ENCODE measurements at regions not wholly inside any gene's neighbourhood (a gene's known extent, or its start where the extent isn't known, plus 50 kb on each side); places are given as distances from the start of the nearest gene placed in this dataset.

DNA sequence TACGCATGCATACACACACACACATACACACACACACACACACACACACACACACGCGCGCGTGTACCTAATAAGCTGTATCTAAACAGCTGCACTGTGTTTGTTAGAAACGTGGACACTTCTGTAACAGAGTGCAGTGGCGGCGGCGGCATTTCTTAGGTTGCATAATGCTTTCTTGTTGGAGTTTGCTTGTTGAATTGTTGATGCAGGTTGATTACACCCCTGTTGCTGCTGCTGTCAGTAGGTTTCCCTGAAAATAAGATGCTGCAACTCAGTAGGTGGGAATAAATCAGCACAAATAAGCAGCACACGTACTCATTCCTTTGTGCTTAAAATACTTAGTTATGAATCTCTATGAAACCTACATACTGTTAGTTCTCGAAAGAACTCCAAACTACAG lies 479.2 kb downstream of the LIG4 start:
- H3K27ac ChIP-seq (replicated peaks), result no peak overlapping the region
- TF ChIP-seq, protein P1, sequence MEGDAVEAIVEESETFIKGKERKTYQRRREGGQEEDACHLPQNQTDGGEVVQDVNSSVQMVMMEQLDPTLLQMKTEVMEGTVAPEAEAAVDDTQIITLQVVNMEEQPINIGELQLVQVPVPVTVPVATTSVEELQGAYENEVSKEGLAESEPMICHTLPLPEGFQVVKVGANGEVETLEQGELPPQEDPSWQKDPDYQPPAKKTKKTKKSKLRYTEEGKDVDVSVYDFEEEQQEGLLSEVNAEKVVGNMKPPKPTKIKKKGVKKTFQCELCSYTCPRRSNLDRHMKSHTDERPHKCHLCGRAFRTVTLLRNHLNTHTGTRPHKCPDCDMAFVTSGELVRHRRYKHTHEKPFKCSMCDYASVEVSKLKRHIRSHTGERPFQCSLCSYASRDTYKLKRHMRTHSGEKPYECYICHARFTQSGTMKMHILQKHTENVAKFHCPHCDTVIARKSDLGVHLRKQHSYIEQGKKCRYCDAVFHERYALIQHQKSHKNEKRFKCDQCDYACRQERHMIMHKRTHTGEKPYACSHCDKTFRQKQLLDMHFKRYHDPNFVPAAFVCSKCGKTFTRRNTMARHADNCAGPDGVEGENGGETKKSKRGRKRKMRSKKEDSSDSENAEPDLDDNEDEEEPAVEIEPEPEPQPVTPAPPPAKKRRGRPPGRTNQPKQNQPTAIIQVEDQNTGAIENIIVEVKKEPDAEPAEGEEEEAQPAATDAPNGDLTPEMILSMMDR (IDR thresholded peaks at IDR 0.05; ENCODE audit: borderline replicate concordance), result no peak
- no peak overlapping the region for H3K4me3 ChIP-seq
- DNase-seq, result no peak
- intact Hi-C loops (cut with micrococcal nuclease), result no loop called here
- H3K4me1 ChIP-seq, result no peaks in the 10 kb centered on the region
- H3K36me3 ChIP-seq, result no peaks in the 10 kb centered on the region
- no peaks in the 10 kb centered on the region for H3K27me3 ChIP-seq (ENCODE audit: low read depth)
- no peaks in the 10 kb centered on the region for H3K9me3 ChIP-seq (replicated peaks)

DNA sequence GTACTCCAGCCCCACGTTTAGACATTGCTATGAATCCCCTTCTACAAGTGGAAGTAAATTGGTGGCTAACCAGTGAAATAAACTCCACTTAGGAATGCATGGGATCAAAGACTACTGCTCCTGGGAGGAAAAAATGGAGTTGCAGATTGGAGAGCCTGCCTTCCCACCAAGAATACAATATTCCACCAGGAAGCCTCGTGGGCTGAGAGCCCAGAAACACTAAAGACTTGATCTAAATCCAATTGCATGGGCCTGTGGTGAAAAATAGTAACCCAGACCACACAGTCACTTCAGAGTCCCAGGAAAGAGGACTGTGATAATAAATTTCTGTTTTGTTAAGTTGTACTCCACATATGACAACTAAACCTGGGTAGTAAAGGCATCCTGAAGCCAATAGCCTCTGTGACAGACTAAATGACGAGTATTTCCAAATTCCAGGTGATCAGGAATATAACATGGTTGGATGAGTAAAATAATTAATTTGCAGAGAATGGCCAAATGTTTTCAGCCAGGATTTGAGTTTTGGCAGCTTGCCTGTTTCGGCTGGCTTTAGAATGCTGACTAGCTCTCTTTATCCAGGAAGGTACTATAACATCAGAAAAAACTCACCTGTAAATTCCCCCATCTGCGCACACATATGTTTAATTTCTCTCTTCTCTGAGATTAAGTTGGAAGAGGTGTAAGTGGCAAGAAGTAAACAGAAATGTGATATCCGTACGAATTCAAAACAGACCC lies 480.3 kb downstream of the LIG4 start:
- TF ChIP-seq, protein P1 (IDR thresholded peaks at IDR 0.05; ENCODE audit: borderline replicate concordance), result no peak
- Histone ChIP-seq H3K4me3 (no peak overlapping the region), H3K9me3 (replicated peaks) (no peaks in the 10 kb centered on the region), H3K4me1 (no peaks in the 10 kb centered on the region), H3K36me3 (no peaks in the 10 kb centered on the region), H3K27ac (replicated peaks) (no peak overlapping the region), H3K27me3 (ENCODE audit: low read depth) (no peaks in the 10 kb centered on the region)
- no peak for DNase-seq
- intact Hi-C loops (cut with micrococcal nuclease), result no loop called here

DNA sequence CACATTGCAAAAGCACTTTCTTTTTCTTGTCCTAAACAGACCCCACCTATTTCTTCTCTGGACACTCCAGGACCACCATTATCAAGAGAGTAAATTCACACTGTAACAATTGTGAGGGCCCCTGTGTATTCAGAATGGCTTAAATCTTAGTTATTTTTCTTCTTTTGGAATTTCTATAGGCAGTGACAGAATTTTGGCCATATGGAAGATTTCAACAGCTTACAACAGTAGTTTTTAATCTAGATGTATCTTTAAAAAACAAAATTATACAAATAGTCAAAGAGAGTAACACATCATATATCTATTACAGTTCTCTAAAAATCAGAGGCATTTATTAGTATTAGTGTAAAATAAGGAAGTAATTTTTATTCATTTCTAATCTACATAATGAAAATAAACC lies 482.1 kb downstream of the LIG4 start:
- DNase-seq, result no peak
- H3K4me3 ChIP-seq, result no peak overlapping the region
- no peaks in the 10 kb centered on the region for H3K4me1 ChIP-seq
- H3K9me3 ChIP-seq (replicated peaks), result peaks cover 5% of the 10 kb centered on the region
- no peaks in the 10 kb centered on the region for H3K36me3 ChIP-seq
- TF ChIP-seq, protein P1 (IDR thresholded peaks at IDR 0.05; ENCODE audit: borderline replicate concordance), result no peak
- H3K27me3 ChIP-seq (ENCODE audit: low read depth), result no peaks in the 10 kb centered on the region
- intact Hi-C loops (cut with micrococcal nuclease), result no loop called here
- H3K27ac ChIP-seq (replicated peaks), result no peak overlapping the region

DNA sequence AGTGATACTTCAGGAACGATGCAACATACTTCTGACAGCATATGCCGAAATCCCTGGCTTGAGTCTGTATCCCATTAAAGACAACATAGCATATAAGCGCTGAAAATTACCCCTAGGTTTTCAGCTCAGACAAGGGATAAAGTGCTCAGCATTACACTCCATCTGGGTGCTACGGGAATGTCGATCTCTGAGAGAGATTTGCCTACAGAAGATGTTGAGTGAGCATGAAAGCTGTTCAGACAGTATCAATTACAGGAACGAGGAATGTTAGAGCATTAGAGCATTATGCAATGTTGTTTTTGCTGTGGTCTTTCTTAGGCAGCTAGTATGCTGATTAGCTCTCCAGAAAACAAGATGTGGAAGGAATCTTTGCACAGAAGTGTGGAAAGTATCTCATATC lies 484.5 kb downstream of the LIG4 start:
- Histone ChIP-seq H3K27ac (replicated peaks) (no peak overlapping the region), H3K4me1 (no peaks in the 10 kb centered on the region), H3K27me3 (ENCODE audit: low read depth) (no peaks in the 10 kb centered on the region), H3K4me3 (no peak overlapping the region), H3K9me3 (replicated peaks) (peaks cover 13% of the 10 kb centered on the region), H3K36me3 (no peaks in the 10 kb centered on the region)
- TF ChIP-seq, protein P1 (IDR thresholded peaks at IDR 0.05; ENCODE audit: borderline replicate concordance), result no peak
- intact Hi-C loops (cut with micrococcal nuclease), result no loop called here
- DNase-seq, result no peak

DNA sequence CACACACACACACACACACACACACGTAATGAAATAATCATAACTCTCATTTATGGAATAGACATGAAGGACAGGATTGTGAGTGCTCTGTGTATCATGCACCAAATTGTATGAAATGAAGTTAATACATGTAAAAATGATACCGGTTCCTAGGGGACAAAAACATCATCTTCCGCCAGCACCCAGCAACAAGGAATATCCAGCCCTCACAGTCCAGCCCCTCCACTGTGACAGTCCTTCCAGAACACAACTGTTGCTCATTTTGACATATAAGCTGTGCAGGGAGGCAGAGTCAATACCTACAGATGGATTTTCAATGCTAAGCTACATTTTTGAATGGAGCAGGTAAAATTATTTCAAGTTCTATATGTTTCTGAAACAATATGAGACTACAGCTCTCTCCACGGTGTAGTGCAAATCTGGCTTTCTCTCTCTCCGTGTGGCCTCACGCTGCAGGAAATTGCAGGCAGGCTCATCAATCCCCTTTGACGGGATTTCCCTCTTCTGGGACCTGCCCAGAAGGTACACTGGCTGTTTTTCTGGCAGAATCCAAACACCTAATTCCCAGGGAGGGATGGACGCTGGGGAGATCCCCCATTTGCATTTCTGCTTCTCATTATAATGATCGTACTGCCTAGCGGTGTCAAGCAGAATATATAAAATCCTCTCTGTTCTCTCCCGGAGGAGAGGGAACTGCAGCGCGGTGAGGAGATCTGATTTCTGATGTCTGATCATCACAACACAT lies 494.0 kb downstream of the LIG4 start:
- TF ChIP-seq, protein P1 (IDR thresholded peaks at IDR 0.05; ENCODE audit: borderline replicate concordance), result no peak
- no peaks in the 10 kb centered on the region for H3K36me3 ChIP-seq
- no peaks in the 10 kb centered on the region for H3K27me3 ChIP-seq (ENCODE audit: low read depth)
- no peak overlapping the region for H3K4me3 ChIP-seq
- DNase-seq, result no peak
- no peaks in the 10 kb centered on the region for H3K4me1 ChIP-seq
- H3K27ac ChIP-seq (replicated peaks), result no peak overlapping the region
- H3K9me3 ChIP-seq (replicated peaks), result no peaks in the 10 kb centered on the region
- intact Hi-C loops (cut with micrococcal nuclease), result no loop called here

All from left ventricle myocardium inferior (tissue), 1 donor.